ENCODE measurements at regions not wholly inside any gene's neighbourhood (a gene's known extent, or its start where the extent isn't known, plus 50 kb on each side); places are given as distances from the start of the nearest gene placed in this dataset.
A peak's percentile ranks its signal among the peaks of the same experiment; 100 is the strongest.

GRCh38 chr6:121885399-121886152, 450.1 kb downstream of the GJA1 start (continued):
- TF ChIP-seq RXRA (CRISPR knock-in tag; IDR thresholded peaks at IDR 0.05), result no peak
- 0 out of 2 replicates have a peak, but pooled peaks have one; percentile 60 for TF ChIP-seq ZNF614 (CRISPR knock-in tag; IDR thresholded peaks at IDR 0.05; ENCODE audit: borderline replicate concordance)
- TF ChIP-seq SP4 (CRISPR knock-in tag; IDR thresholded peaks at IDR 0.05), result no peak
- TF ChIP-seq HBP1 (CRISPR knock-in tag; IDR thresholded peaks at IDR 0.05; ENCODE audit: low read depth), result no peak
- no peak for TF ChIP-seq SRSF4 (IDR thresholded peaks at IDR 0.05; ENCODE audit: low read depth, low read length, poor library complexity, severe bottlenecking)
- no peak for TF ChIP-seq ZNF383 (CRISPR knock-in tag; IDR thresholded peaks at IDR 0.05; ENCODE audit: borderline replicate concordance)
- TF ChIP-seq, protein P1, sequence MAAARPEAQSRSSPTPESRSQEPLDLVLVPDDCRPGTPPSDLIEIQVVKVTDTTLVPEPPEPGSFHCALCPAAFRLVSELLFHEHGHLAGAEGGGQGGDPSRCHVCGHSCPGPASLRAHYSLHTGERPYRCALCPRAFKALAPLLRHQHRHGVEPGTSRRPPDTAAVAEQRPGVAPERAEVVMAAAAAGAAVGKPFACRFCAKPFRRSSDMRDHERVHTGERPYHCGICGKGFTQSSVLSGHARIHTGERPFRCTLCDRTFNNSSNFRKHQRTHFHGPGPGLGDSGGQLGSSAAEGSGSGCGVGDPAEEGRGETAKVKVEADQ (CRISPR knock-in tag; IDR thresholded peaks at IDR 0.05; ENCODE audit: borderline replicate concordance), result no peak
- TF ChIP-seq JUND (CRISPR knock-in tag; IDR thresholded peaks at IDR 0.05), result no peak
- TF ChIP-seq TFDP1 (CRISPR knock-in tag; IDR thresholded peaks at IDR 0.05; ENCODE audit: borderline replicate concordance), result no peak
- peak; percentile 33; the same call in 1 of the 2 replicates for TF ChIP-seq CREB1 (IDR thresholded peaks at IDR 0.05)
- peak; percentile 42 for TF ChIP-seq CREB1 (CRISPR knock-in tag; IDR thresholded peaks at IDR 0.05)
- no peak for TF ChIP-seq ARNTL (CRISPR knock-in tag; IDR thresholded peaks at IDR 0.05)
- no peak for TF ChIP-seq MLXIP (CRISPR knock-in tag; IDR thresholded peaks at IDR 0.05; ENCODE audit: borderline replicate concordance)
- TF ChIP-seq KMT2A (CRISPR knock-in tag; IDR thresholded peaks at IDR 0.05), result no peak
- TF ChIP-seq XBP1 (CRISPR knock-in tag; IDR thresholded peaks at IDR 0.05), result no peak
- TF ChIP-seq, protein P2, sequence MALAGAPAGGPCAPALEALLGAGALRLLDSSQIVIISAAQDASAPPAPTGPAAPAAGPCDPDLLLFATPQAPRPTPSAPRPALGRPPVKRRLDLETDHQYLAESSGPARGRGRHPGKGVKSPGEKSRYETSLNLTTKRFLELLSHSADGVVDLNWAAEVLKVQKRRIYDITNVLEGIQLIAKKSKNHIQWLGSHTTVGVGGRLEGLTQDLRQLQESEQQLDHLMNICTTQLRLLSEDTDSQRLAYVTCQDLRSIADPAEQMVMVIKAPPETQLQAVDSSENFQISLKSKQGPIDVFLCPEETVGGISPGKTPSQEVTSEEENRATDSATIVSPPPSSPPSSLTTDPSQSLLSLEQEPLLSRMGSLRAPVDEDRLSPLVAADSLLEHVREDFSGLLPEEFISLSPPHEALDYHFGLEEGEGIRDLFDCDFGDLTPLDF (CRISPR knock-in tag; IDR thresholded peaks at IDR 0.05), result 0 out of 2 replicates have a peak, but pooled peaks have one; percentile 41
- TF ChIP-seq, protein P3, sequence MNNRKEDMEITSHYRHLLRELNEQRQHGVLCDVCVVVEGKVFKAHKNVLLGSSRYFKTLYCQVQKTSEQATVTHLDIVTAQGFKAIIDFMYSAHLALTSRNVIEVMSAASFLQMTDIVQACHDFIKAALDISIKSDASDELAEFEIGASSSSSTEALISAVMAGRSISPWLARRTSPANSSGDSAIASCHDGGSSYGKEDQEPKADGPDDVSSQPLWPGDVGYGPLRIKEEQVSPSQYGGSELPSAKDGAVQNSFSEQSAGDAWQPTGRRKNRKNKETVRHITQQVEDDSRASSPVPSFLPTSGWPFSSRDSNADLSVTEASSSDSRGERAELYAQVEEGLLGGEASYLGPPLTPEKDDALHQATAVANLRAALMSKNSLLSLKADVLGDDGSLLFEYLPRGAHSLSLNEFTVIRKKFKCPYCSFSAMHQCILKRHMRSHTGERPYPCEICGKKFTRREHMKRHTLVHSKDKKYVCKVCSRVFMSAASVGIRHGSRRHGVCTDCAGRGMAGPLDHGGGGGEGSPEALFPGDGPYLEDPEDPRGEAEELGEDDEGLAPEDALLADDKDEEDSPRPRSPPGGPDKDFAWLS (CRISPR knock-in tag; IDR thresholded peaks at IDR 0.05; ENCODE audit: borderline replicate concordance), result no peak
- TF ChIP-seq ZNF34 (CRISPR knock-in tag; IDR thresholded peaks at IDR 0.05; ENCODE audit: borderline replicate concordance), result no peak
- peak; percentile 95 for TF ChIP-seq ISL2 (CRISPR knock-in tag; IDR thresholded peaks at IDR 0.05)
- 0 out of 2 replicates have a peak, but pooled peaks have one; percentile 46 for TF ChIP-seq MIXL1 (CRISPR knock-in tag; IDR thresholded peaks at IDR 0.05)
- TF ChIP-seq U2AF2 (IDR thresholded peaks at IDR 0.05; ENCODE audit: low read depth, low read length), result no peak
